GM12878 (cell line): ENCODE measurements at regions not wholly inside any gene's neighbourhood (a gene's known extent, or its start where the extent isn't known, plus 50 kb on each side); places are given as distances from the start of the nearest gene placed in this dataset.

Experiments
- BCL11A ChIP-seq: IDR thresholded peaks from 2 replicates; pipeline ENCODE4 v1.6.1; 2011; ENCODE audit warnings: low read depth, low read length
- EGR1 ChIP-seq, 2 experiments: IDR thresholded peaks; 1 replicate in 1 of 2; 2 replicates in 1 of 2; pipeline ENCODE4 v1.6.1; 2011 to 2012; ENCODE audit warnings: low read depth in 2 of 2, low read length in 2 of 2, borderline replicate concordance in 1 of 2, mild to moderate bottlenecking in 1 of 2, moderate library complexity in 1 of 2
- TAF1 ChIP-seq: IDR thresholded peaks from 2 replicates; pipeline ENCODE4 v1.6.1; 2011; ENCODE audit warnings: mild to moderate bottlenecking, low read depth, low read length, borderline replicate concordance
- TCF7 ChIP-seq: IDR thresholded peaks from 2 replicates; pipeline ENCODE4 v1.6.1; 2014; ENCODE audit warnings: antibody characterized with exemption, borderline replicate concordance
- YY1 ChIP-seq: IDR thresholded peaks from 2 replicates; pipeline ENCODE4 v1.6.1; 2011; ENCODE audit warnings: low read depth, mild to moderate bottlenecking, low read length
- TF ChIP-seq, protein P1 (sequence below): IDR thresholded peaks from 2 replicates; pipeline ENCODE4 v1.6.1; 2012; ENCODE audit warnings: mild to moderate bottlenecking, low read depth, low read length
- TF ChIP-seq, protein P2 (sequence below), 3 experiments: IDR thresholded peaks in 2 of 3; conservative IDR thresholded peaks in 1 of 3; 2 replicates each; pipeline ENCODE4 v1.5.1; 2011; ENCODE audit warnings: low read depth in 3 of 3, low read length in 3 of 3, mild to moderate bottlenecking in 3 of 3, control low read depth in 2 of 3, moderate library complexity in 2 of 3, inconsistent platforms in 1 of 3, mixed read lengths in 1 of 3; ENCODE audit not compliant: control insufficient read depth in 2 of 3, insufficient read depth in 1 of 3; ENCODE audit errors: extremely low read depth in 1 of 3
- TF ChIP-seq, protein P3 (sequence below): IDR thresholded peaks from 2 replicates; pipeline ENCODE4 v1.6.1; 2011; ENCODE audit warnings: low read depth, mild to moderate bottlenecking, low read length, moderate library complexity, borderline replicate concordance; ENCODE audit errors: extremely low read depth
- TF ChIP-seq, protein P4 (sequence below): IDR thresholded peaks from 2 replicates; pipeline ENCODE4 v1.6.1; 2011; ENCODE audit warnings: borderline replicate concordance, low read depth, mild to moderate bottlenecking, moderate library complexity, mixed read lengths, low read length; ENCODE audit not compliant: insufficient read depth; ENCODE audit errors: extremely low read length

DNA sequence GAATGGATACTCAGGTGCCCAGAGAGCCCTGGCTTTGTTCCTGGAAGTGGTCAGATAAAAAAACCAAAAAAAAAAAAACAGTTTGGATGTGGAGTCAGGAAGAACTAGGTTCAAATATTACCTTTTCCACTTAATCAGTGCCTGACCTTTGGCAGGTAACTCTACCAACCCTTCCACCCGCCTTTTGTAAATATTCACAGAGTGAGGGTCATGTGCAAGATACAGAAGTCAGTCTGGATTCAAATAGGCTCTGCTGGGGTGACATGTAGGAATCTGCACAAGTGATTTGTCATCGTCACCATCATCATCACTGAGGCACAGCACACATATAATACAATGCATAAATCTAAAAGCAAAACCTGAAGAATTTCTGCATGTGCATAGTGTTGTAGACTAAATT is 490.7 kb downstream of the MIAT start:
- TF ChIP-seq EGR1 (IDR thresholded peaks at IDR 0.05; ENCODE audit: borderline replicate concordance in 1 of 2, low read depth in 2 of 2, low read length in 2 of 2) = no peak
- TF ChIP-seq BCL11A = no peak
- TF ChIP-seq, protein P1, sequence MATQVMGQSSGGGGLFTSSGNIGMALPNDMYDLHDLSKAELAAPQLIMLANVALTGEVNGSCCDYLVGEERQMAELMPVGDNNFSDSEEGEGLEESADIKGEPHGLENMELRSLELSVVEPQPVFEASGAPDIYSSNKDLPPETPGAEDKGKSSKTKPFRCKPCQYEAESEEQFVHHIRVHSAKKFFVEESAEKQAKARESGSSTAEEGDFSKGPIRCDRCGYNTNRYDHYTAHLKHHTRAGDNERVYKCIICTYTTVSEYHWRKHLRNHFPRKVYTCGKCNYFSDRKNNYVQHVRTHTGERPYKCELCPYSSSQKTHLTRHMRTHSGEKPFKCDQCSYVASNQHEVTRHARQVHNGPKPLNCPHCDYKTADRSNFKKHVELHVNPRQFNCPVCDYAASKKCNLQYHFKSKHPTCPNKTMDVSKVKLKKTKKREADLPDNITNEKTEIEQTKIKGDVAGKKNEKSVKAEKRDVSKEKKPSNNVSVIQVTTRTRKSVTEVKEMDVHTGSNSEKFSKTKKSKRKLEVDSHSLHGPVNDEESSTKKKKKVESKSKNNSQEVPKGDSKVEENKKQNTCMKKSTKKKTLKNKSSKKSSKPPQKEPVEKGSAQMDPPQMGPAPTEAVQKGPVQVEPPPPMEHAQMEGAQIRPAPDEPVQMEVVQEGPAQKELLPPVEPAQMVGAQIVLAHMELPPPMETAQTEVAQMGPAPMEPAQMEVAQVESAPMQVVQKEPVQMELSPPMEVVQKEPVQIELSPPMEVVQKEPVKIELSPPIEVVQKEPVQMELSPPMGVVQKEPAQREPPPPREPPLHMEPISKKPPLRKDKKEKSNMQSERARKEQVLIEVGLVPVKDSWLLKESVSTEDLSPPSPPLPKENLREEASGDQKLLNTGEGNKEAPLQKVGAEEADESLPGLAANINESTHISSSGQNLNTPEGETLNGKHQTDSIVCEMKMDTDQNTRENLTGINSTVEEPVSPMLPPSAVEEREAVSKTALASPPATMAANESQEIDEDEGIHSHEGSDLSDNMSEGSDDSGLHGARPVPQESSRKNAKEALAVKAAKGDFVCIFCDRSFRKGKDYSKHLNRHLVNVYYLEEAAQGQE = no peak
- TF ChIP-seq, protein P2, sequence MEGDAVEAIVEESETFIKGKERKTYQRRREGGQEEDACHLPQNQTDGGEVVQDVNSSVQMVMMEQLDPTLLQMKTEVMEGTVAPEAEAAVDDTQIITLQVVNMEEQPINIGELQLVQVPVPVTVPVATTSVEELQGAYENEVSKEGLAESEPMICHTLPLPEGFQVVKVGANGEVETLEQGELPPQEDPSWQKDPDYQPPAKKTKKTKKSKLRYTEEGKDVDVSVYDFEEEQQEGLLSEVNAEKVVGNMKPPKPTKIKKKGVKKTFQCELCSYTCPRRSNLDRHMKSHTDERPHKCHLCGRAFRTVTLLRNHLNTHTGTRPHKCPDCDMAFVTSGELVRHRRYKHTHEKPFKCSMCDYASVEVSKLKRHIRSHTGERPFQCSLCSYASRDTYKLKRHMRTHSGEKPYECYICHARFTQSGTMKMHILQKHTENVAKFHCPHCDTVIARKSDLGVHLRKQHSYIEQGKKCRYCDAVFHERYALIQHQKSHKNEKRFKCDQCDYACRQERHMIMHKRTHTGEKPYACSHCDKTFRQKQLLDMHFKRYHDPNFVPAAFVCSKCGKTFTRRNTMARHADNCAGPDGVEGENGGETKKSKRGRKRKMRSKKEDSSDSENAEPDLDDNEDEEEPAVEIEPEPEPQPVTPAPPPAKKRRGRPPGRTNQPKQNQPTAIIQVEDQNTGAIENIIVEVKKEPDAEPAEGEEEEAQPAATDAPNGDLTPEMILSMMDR (IDR thresholded peaks at IDR 0.05 in 2 of 3, conservative IDR thresholded peaks at IDR 0.05 in 1 of 3; ENCODE audit: control insufficient read depth in 2 of 3, extremely low read depth in 1 of 3, insufficient read depth in 1 of 3, low read depth in 3 of 3, low read length in 3 of 3) = no peak
- TF ChIP-seq, protein P3, sequence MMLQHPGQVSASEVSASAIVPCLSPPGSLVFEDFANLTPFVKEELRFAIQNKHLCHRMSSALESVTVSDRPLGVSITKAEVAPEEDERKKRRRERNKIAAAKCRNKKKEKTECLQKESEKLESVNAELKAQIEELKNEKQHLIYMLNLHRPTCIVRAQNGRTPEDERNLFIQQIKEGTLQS = no peak
- no peak for TF ChIP-seq TAF1
- no peak for TF ChIP-seq TCF7
- TF ChIP-seq, protein P4, sequence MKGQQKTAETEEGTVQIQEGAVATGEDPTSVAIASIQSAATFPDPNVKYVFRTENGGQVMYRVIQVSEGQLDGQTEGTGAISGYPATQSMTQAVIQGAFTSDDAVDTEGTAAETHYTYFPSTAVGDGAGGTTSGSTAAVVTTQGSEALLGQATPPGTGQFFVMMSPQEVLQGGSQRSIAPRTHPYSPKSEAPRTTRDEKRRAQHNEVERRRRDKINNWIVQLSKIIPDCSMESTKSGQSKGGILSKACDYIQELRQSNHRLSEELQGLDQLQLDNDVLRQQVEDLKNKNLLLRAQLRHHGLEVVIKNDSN = no peak
- no peak for TF ChIP-seq YY1
